HG03064 (cell line): ENCODE measurements at regions not wholly inside any gene's neighbourhood (a gene's known extent, or its start where the extent isn't known, plus 50 kb on each side); places are given as distances from the start of the nearest gene placed in this dataset.
"Not testable (repeated sequence)": the region's sequence is repeated elsewhere in the genome, so short reads cannot be mapped to it uniquely, and the experiment has no call there.

ENCODE experiments used
- ATAC-seq: cut with Tn5 transposase; IDR thresholded peaks from one replicate; pipeline ENCODE4 v1.9.1; 2021; ENCODE audit warnings: low read depth; ENCODE audit not compliant: unreplicated experiment

- ATAC-seq = no peak
Measured at GRCh38 chr7:32228601-32229000, 158.4 kb upstream of the PDE1C start.

DNA sequence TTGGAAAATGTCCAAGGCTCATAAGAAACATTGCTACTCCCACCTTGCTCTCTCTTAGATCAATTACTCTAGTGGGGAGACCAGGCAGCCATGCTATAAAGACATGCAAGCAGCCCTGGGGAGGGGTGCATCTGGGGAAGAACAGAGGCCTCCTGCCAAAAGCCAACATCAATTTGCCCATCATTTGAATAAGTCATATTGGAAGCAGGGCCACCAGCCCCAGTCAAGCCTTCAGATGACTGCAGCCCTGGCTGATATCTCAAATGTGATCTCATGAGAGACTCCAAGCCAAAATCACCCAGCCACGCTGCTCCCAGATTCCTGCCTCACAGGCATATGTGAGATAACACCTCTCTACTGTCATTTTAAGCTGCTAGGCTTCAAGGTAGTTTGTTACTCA, 157.5 kb upstream of the PDE1C start:
- no peak for ATAC-seq

DNA sequence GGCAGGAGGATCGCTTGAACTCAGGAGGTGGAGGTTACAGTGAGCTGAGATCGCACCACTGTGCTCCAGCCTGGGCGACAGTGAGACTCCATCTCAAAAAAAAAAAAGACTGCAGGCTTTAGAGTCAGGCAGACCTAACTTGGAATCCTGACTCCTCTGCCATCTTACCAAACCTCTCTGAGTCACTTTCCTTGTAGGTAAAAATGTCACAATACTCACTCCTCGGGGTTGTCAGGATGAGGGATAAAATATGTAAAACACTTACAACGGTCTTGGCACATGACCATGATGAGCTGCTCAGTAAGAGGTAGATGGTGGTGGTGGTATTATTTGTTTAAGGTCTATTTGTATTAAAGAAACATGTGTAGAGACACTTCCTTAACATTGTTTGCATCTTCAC, 154.1 kb upstream of the PDE1C start:
- ATAC-seq = no peak

DNA sequence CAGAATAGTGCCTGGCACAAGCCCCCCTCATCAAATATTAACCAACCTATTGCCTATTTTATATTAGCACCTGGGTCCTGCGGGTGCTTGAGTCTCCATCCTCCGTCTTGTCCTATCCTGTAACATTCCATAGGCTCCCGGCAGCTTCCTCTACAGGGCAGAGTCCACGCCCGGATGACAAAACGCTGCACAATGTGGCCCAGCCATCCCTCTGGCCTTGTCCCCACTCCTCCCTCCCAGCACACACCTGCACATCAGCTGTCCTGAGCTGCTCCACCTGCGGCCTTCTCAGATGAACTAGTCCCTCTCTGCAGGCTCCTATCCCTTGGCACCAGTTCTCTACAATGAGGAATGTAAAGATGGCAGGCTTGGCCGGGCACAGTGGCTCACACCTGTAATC, 153.5 kb upstream of the PDE1C start:
- ATAC-seq = no peak

- no peak for ATAC-seq
Measured at GRCh38 chr7:32223071-32223650, 153.0 kb upstream of the PDE1C start.

DNA sequence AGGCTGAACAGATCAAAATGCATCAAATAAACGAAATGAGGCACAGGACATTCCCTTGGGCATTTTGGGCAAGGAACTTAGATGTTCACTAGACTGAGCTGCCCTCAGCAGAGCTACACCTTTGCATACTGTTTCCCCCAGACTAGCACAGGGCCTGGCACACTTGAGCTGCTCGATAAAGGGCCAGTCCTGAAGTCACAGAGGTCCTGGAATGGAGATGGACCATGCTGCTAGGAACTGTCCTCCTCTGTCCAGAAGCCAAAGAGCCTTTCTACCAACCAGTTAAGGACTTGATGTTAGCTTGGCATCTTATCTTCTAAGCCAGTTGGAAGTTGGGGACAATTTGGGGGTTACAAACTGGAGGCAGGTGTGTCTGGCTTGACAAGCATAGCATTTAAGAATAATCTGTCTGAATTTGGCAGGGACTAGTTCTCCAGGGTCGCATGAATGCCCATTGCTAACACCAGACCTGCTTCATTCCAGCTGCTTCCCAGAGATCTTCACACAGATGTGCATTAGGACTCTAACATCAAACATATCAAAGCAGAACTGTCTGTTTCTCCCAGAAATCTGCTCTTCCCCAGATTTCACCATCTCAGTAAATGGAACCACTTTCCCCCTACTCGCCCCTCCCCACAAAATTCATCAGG, 152.2 kb upstream of the PDE1C start:
- ATAC-seq = no peak

DNA sequence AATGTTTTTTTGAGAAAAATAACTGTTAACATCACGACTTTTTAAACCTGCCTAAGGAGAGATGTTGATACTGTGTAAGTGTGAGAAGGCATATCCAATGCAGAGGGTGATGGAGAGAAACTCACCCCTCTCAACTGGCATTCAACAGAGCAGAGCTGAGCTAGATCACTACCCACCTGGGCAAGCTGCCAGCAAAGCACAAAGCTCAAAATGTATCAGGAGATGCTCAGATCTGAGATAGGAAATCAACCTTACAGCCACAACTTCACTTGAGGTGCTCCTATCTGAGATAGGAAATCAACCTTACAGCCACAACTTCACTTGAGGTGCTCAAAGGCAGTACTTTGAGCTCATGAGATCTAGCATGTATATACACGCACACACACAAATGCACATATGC, 151.5 kb upstream of the PDE1C start:
- no peak for ATAC-seq

- ATAC-seq = no peak
Measured at GRCh38 chr7:32221056-32221455, 150.8 kb upstream of the PDE1C start.

DNA sequence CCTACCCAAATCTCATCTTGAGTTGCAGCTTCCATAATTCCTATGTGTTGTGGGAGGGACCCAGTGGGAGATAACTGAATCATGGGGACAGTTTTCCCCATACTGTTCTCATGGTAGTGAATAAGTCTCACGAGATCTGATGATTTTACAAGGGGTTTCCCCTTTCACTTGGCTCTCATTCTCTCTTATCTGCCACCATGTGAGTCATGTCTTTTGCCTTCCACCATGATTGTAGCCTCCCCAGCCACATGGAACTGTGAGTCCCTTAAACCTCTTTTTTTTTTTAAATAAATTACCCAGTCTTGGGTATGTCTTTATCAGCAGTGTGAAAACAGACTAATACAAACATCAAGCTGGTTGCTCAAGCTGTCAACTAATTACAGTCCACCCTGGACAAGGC, 149.6 kb upstream of the PDE1C start:
- not testable (repeated sequence) for ATAC-seq

DNA sequence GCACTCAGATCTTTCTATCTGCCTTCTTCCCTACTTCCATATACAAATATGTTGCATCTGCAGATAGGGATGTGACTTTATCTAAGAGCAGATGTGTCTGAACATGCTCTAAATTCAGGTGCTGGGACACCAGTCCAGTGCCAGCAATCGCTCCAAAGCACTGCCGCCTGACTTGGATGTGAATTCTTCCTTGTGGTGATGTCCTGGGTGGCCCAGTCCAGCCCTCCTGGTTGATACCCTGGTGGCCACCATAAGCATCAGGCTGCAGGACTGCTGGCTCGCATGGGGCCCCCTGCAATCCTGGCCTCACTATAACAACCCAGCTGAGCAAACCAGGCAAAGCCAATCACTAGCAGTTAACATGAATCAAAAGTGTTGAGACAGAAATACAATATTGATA, 149.2 kb upstream of the PDE1C start:
- ATAC-seq = no peak

- no peak for ATAC-seq
Measured at GRCh38 chr7:32218741-32219288, 148.6 kb upstream of the PDE1C start.

DNA sequence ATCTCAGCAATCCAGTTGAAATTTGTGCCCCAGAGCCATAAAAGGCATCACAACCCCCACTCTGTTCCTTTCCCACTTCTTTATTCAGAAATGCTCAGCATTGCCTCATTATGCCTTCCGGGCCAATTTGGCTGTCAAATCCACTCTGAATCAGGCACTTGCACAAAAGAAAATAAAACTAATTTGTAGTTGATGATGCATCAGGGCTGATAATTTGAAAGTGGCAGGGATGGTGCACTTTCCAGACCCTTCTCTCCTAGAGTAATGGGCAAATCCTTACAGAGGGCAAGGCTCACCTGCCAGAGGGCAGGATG, 147.9 kb upstream of the PDE1C start:
- ATAC-seq = no peak

DNA sequence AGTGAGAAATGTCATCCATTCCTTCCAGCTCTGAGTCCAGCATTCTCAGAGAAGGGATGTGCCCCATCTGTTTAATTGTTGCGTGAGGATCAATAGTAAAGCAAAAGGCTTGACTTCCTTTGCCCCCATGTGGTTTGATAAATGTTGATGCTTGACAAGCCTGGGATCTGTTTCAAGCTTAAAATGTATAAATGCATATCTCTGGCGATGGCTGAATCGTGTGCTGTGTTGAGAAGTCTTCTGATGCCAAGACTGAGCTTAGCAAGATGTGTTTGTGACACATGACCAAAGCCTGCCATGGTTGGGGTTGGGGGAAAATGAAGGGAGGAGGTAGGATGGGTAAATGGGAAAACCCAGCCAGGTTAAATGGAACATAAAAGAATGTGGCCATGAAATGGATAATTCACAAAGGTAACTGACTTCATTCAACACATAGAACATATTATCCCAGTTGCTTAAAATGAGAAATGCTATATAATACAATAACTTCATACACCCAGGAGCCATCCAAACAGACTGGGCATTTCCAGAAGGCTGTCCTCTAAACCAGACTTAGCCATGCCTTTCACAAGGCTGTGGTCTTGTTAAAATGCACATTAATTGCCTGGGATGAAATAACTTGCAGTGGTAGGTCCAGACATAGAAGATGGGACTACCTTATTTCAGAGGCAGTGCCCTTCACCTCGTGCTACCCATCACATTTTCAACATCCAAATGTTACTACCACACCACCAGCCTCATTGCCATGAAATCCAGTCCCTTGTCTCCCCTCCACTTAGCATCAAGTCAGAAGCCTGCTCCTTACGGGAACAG, 147.3 kb upstream of the PDE1C start:
- no peak for ATAC-seq

DNA sequence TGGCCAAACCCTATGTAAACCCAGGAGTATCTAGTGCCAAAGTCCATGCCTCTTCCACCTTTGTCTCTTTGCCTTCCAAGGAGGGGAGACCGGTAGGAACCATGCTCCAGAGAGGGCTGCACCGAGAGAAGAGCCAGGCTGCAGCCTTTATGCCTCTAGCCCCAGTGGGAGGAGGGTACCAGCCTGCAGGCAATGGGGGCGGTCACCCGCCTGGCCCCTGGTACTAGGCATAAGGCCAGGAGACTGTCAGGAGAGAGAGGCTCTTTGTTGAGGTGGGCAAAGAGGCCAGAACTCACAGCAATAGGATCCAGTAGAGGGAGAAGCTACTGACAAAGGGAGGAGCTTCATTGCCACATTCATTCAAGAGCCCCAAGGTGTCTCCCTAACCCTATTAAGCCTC, 146.6 kb upstream of the PDE1C start:
- ATAC-seq = no peak

DNA sequence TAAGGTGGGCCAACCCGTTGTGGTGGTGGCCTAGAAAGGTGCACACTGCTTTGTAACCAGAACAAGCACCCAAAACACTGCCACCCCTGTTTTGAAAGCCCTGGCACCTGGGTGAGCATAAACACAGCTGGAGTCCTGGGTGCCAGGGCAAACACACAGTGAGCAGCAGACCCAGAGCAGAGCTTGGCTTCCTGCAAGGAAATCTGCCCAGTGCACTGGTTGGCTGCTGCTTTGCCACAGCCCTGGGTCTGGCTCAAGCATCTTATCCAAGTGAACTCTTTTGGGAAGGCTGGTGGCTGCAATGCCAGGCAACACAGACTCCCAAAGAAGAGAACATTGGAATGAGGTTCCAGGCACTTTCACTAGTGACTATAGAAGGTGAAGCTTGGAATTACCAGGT, 145.5 kb upstream of the PDE1C start:
- no peak for ATAC-seq

DNA sequence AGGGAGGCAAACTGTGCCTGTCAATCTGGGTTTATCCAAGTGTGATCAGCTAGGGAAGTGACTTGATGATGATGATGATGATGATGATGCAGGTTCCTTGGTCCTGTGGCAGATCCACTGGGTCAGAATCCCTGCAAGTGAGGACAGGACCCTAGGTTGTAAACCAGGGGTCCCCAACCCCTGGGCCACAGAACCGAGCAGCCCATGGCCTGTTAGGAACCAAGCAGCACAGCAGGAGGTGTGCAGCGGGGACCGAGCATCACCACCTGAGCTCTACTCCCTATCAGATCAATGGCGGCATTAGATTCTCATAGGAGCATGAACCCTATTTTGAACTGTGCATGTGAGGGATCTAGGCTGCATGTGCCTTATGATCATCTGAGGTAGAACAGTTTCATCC, 144.7 kb upstream of the PDE1C start:
- ATAC-seq = no peak

DNA sequence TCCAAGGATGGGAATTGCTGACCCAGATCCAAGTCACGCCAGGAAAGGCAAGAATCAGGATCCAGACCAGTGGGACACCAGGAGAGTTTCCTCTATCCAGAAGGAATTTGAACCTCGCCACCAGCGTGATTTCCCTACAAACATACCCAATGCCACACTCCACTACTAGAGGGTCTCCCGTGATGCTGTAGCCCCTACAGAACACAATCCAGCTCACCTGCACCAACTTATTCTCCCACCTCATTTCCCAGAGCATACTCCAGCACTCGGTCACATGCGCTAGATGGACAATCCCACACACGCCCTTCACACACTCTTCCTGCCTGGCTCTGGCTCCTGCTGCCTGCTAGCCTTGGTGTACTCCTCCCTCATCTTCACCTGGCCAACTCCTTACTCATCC, 142.1 kb upstream of the PDE1C start:
- no peak for ATAC-seq

GRCh38 chr7:32206987-32207386, 136.8 kb upstream of the PDE1C start:
- ATAC-seq = no peak

GRCh38 chr7:32206488-32206887, 136.3 kb upstream of the PDE1C start:
- no peak for ATAC-seq

DNA sequence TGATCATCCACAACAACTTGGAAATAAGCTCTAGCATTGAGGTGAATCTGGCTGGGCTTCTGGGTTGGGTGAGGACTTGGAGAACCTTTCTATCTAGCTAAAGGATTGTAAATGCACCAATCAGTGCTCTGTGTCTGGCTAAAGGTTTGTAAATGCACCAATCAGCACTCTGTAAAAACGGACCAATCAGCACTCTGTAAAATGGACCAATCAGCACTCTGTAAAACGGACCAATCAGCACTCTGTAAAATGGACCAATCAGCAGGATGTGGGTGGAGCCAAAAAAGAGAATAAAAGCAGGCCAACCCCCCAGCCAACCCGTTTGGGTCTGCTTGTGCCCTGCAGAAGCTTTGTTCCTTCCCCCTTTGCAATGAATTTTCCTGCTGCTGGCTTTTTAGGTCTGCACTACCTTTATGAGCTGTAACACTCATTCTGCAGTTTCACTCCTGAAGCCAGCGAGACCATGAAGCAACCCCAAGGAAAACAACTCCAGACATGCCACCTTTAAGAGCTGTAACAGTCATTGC, 135.2 kb upstream of the PDE1C start:
- ATAC-seq = not testable (repeated sequence)

GRCh38 chr7:32204361-32205018, 134.3 kb upstream of the PDE1C start:
- ATAC-seq = no peak
